ENCODE measurements at regions not wholly inside any gene's neighbourhood (a gene's known extent, or its start where the extent isn't known, plus 50 kb on each side); places are given as distances from the start of the nearest gene placed in this dataset.

- no peak for TF ChIP-seq ZNF426 (tag by site-specific recombination; IDR thresholded peaks at IDR 0.05)
- no peak for TF ChIP-seq RBAK (tag by site-specific recombination; IDR thresholded peaks at IDR 0.05)
- no peak for TF ChIP-seq KLF10 (tag by site-specific recombination; IDR thresholded peaks at IDR 0.05)
- peak; percentile 89 for TF ChIP-seq ZSCAN30 (tag by site-specific recombination; IDR thresholded peaks at IDR 0.05)
- no peak for TF ChIP-seq ZBTB20 (tag by site-specific recombination; IDR thresholded peaks at IDR 0.05)
- peak; percentile 25; the same call in 1 of the 2 replicates for TF ChIP-seq ZNF324 (tag by site-specific recombination; IDR thresholded peaks at IDR 0.05)
- no peak for TF ChIP-seq ZBTB26 (tag by site-specific recombination; optimal IDR thresholded peaks at IDR 0.05)
- no peak; the same call in 1 of the 2 replicates for TF ChIP-seq ZNF335 (tag by site-specific recombination; conservative IDR thresholded peaks at IDR 0.05)
- no peak for TF ChIP-seq KLF7 (tag by site-specific recombination; IDR thresholded peaks at IDR 0.05; ENCODE audit: borderline replicate concordance)
- peak; percentile 39; the same call in 1 of the 2 replicates for TF ChIP-seq KLF8 (tag by site-specific recombination; IDR thresholded peaks at IDR 0.05)
- no peak for TF ChIP-seq CTCF (tag by site-specific recombination; IDR thresholded peaks at IDR 0.05)
- TF ChIP-seq ZBTB7A (tag by site-specific recombination; IDR thresholded peaks at IDR 0.05; ENCODE audit: low read depth), result no peak
- TF ChIP-seq HOXD13 (CRISPR knock-in tag; IDR thresholded peaks at IDR 0.05; ENCODE audit: borderline replicate concordance), result no peak
- TF ChIP-seq MEIS1 (CRISPR knock-in tag; IDR thresholded peaks at IDR 0.05; ENCODE audit: borderline replicate concordance), result no peak
- no peak for TF ChIP-seq ZNF670 (tag by site-specific recombination; IDR thresholded peaks at IDR 0.05; ENCODE audit: low read depth)
- peak; percentile 64; the same call in 1 of the 2 replicates for TF ChIP-seq ZXDB (tag by site-specific recombination; IDR thresholded peaks at IDR 0.05)
- TF ChIP-seq GFI1B (tag by site-specific recombination; IDR thresholded peaks at IDR 0.05), result peak; percentile 38; the same call in 1 of the 2 replicates
- TF ChIP-seq ZNF549 (tag by site-specific recombination; IDR thresholded peaks at IDR 0.05), result no peak
- peak; percentile 32; the same call in 1 of the 2 replicates for TF ChIP-seq PRDM6 (tag by site-specific recombination; IDR thresholded peaks at IDR 0.05)
- TF ChIP-seq ZNF341 (tag by site-specific recombination; IDR thresholded peaks at IDR 0.05; ENCODE audit: low read depth), result no peak
- TF ChIP-seq ZNF112 (tag by site-specific recombination; IDR thresholded peaks at IDR 0.05), result no peak
- no peak for TF ChIP-seq YY2 (tag by site-specific recombination; IDR thresholded peaks at IDR 0.05)
- peak; percentile 96 for TF ChIP-seq ZIC2 (tag by site-specific recombination; IDR thresholded peaks at IDR 0.05)
- TF ChIP-seq ZNF707 (tag by site-specific recombination; IDR thresholded peaks at IDR 0.05), result no peak
- TF ChIP-seq ZNF24 (tag by site-specific recombination; IDR thresholded peaks at IDR 0.05), result peak; percentile 93
- no peak for TF ChIP-seq ZNF560 (tag by site-specific recombination; IDR thresholded peaks at IDR 0.05; ENCODE audit: borderline replicate concordance)
- TF ChIP-seq ZNF530 (tag by site-specific recombination; IDR thresholded peaks at IDR 0.05; ENCODE audit: low read depth), result no peak
- no peak for TF ChIP-seq ZNF785 (tag by site-specific recombination; IDR thresholded peaks at IDR 0.05)
- no peak for TF ChIP-seq PRDM2 (tag by site-specific recombination; IDR thresholded peaks at IDR 0.05; ENCODE audit: borderline replicate concordance)
- TF ChIP-seq REPIN1 (tag by site-specific recombination; IDR thresholded peaks at IDR 0.05; ENCODE audit: low read depth), result no peak
Measured at GRCh38 chr7:69232445-69233376, 365.6 kb upstream of the AUTS2 start (continued).

Measured in HEK293 (cell line).